Neural cell (in vitro differentiated cells): ENCODE measurements at regions not wholly inside any gene's neighbourhood (a gene's known extent, or its start where the extent isn't known, plus 50 kb on each side); places are given as distances from the start of the nearest gene placed in this dataset.

Experiments
- H2AFZ ChIP-seq: fragments of 200-600, 300-800 bp; sonication (generic), shearing (Covaris generic); 2 replicates; pipeline ENCODE4 v1.6.0; 2014; ENCODE audit warnings: low read depth, mild to moderate bottlenecking, antibody characterized with exemption, low read length, moderate library complexity
- H3F3A ChIP-seq: fragments of 200-600 bp; shearing (Covaris generic); 2 replicates; pipeline ENCODE4 v1.6.1; 2016; ENCODE audit warnings: mild to moderate bottlenecking, moderate library complexity, mixed read lengths, antibody characterized with exemption, low read length; ENCODE audit not compliant: insufficient read depth, poor library complexity, severe bottlenecking
- H3K27ac ChIP-seq: fragments of 200-600, 300-800 bp; sonication (generic), shearing (Covaris generic); 2 replicates; pipeline ENCODE4 v1.5.1; 2014; ENCODE audit warnings: mild to moderate bottlenecking, low read length, moderate library complexity
- H3K27me3 ChIP-seq: fragments of 300-800, 200-600 bp; sonication (generic), shearing (Covaris generic); 2 replicates; pipeline ENCODE4 v1.6.0; 2014; ENCODE audit warnings: mild to moderate bottlenecking, low read depth, low read length, moderate library complexity; ENCODE audit not compliant: insufficient read depth
- H3K36me3 ChIP-seq: fragments of 300-800, 200-600 bp; sonication (generic), shearing (Covaris generic); 2 replicates; pipeline ENCODE4 v1.5.1; 2014; ENCODE audit warnings: mild to moderate bottlenecking, antibody characterized with exemption, low read length, moderate library complexity; ENCODE audit not compliant: insufficient read depth
- H3K4me2 ChIP-seq: fragments of 300-800, 200-600 bp; sonication (generic), shearing (Covaris generic); 2 replicates; pipeline ENCODE4 v1.6.0; 2014; ENCODE audit warnings: mild to moderate bottlenecking, low read length
- H3K4me3 ChIP-seq: fragments of 300-800, 200-600 bp; sonication (generic), shearing (Covaris generic); 2 replicates; pipeline ENCODE4 v1.5.1; 2014; ENCODE audit warnings: mild to moderate bottlenecking, low read length, moderate library complexity
- H3K79me2 ChIP-seq: fragments of 200-600 bp; shearing (Covaris generic); replicated peaks from 2 replicates; pipeline ENCODE4 v1.6.0; 2014; ENCODE audit warnings: mild to moderate bottlenecking, low read length, moderate library complexity; ENCODE audit not compliant: insufficient read depth
- H3K9ac ChIP-seq: fragments of 300-800, 200-600 bp; sonication (generic), shearing (Covaris generic); 2 replicates; pipeline ENCODE4 v1.6.1; 2016; ENCODE audit warnings: mild to moderate bottlenecking, low read length, mixed read lengths
- H3K9me2 ChIP-seq: fragments of 200-600 bp; shearing (Covaris generic); 2 replicates; pipeline ENCODE4 v1.6.1; 2016; ENCODE audit warnings: mild to moderate bottlenecking, low read length, mixed read lengths; ENCODE audit not compliant: insufficient read depth
- H3K9me3 ChIP-seq: fragments of 200-600, 300-800 bp; sonication (generic), shearing (Covaris generic); 2 replicates; pipeline ENCODE4 v1.6.1; 2016; ENCODE audit warnings: mild to moderate bottlenecking, mixed run types, low read length, moderate library complexity, mixed read lengths
- H4K20me1 ChIP-seq: fragments of 200-600 bp; shearing (Covaris generic); 2 replicates; pipeline ENCODE4 v1.6.1; 2016; ENCODE audit warnings: mild to moderate bottlenecking, mixed run types; ENCODE audit not compliant: insufficient read depth
- CTCF ChIP-seq: fragments of 450-650 bp; IDR thresholded peaks from 2 replicates; pipeline ENCODE4 v1.5.1; 2014; ENCODE audit warnings: antibody characterized with exemption, mild to moderate bottlenecking, moderate library complexity; ENCODE audit not compliant: poor library complexity, severe bottlenecking
- EP300 ChIP-seq: fragments of 450-650 bp; conservative IDR thresholded peaks from 2 replicates; pipeline ENCODE4 v1.6.1; 2014; ENCODE audit warnings: antibody characterized with exemption, mild to moderate bottlenecking, moderate library complexity; ENCODE audit not compliant: poor library complexity, severe bottlenecking
- EZH2 ChIP-seq: fragments of 200-600, 300-800 bp; shearing (Covaris generic), sonication (generic); IDR thresholded peaks from 2 replicates; pipeline ENCODE4 v1.6.1; 2014; ENCODE audit warnings: antibody characterized with exemption, low read length, borderline replicate concordance, mild to moderate bottlenecking; ENCODE audit not compliant: insufficient read depth, poor library complexity, severe bottlenecking
- MXI1 ChIP-seq: fragments of 450-650 bp; conservative IDR thresholded peaks from 2 replicates; pipeline ENCODE4 v1.6.1; 2014; ENCODE audit warnings: antibody characterized with exemption, mild to moderate bottlenecking; ENCODE audit not compliant: poor library complexity, severe bottlenecking
- POLR2AphosphoS5 ChIP-seq: IDR thresholded peaks from 2 replicates; pipeline ENCODE4 v1.6.1; 2012
- RAD21 ChIP-seq: fragments of 450-650 bp; conservative IDR thresholded peaks from 2 replicates; pipeline ENCODE4 v1.6.1; 2014; ENCODE audit warnings: antibody characterized with exemption, mild to moderate bottlenecking, moderate library complexity
- REST ChIP-seq: IDR thresholded peaks from 2 replicates; pipeline ENCODE4 v1.6.1; 2012; ENCODE audit warnings: borderline replicate concordance
- SMC3 ChIP-seq: fragments of 450-650 bp; conservative IDR thresholded peaks from 2 replicates; pipeline ENCODE4 v1.6.1; 2014; ENCODE audit warnings: antibody characterized with exemption, mild to moderate bottlenecking, moderate library complexity; ENCODE audit not compliant: poor library complexity
- TAF1 ChIP-seq: IDR thresholded peaks from 2 replicates; pipeline ENCODE4 v1.6.1; 2012; ENCODE audit warnings: low read depth

- H3K9ac ChIP-seq = no peak overlapping the region
- no peak overlapping the region for H3K27ac ChIP-seq
- no peaks in the 10 kb centered on the region for H3K9me3 ChIP-seq
Measured at GRCh38 chr20:55386686-55387085, 618.6 kb downstream of the CBLN4 start.

GRCh38 chr20:55375920-55376319 is 629.4 kb downstream of the CBLN4 start:
- H3K27me3 ChIP-seq = no peaks in the 10 kb centered on the region
- H3K4me3 ChIP-seq = no peak overlapping the region
- no peak overlapping the region for H3K27ac ChIP-seq
- H3F3A ChIP-seq = no peaks in the 10 kb centered on the region
- no peaks in the 10 kb centered on the region for H3K9me3 ChIP-seq
- H3K79me2 ChIP-seq = no peaks in the 10 kb centered on the region
- no peaks in the 10 kb centered on the region for H3K36me3 ChIP-seq
- no peaks in the 10 kb centered on the region for H3K9me2 ChIP-seq
- H3K4me2 ChIP-seq = no peak overlapping the region
- H4K20me1 ChIP-seq = no peaks in the 10 kb centered on the region
- H3K9ac ChIP-seq = no peak overlapping the region
- H2AFZ ChIP-seq = no peak overlapping the region
- TF ChIP-seq EP300 (no peak), TAF1 (no peak), RAD21 (no peak), REST (no peak), SMC3 (no peak), EZH2 (no peak), CTCF (no peak), POLR2AphosphoS5 (no peak)

More at GRCh38 chr20:55386686-55387085, 618.6 kb downstream of the CBLN4 start:
- no peaks in the 10 kb centered on the region for H3K79me2 ChIP-seq
- no peak for TF ChIP-seq REST
- TF ChIP-seq MXI1 = no peak
- H3K4me2 ChIP-seq = no peak overlapping the region
- no peak overlapping the region for H2AFZ ChIP-seq
- H3K4me3 ChIP-seq = no peak overlapping the region
- no peaks in the 10 kb centered on the region for H3F3A ChIP-seq
- no peaks in the 10 kb centered on the region for H4K20me1 ChIP-seq
- no peaks in the 10 kb centered on the region for H3K27me3 ChIP-seq
- no peaks in the 10 kb centered on the region for H3K36me3 ChIP-seq
- no peaks in the 10 kb centered on the region for H3K9me2 ChIP-seq
